AG10803 (cell line): ENCODE measurements at regions not wholly inside any gene's neighbourhood (a gene's known extent, or its start where the extent isn't known, plus 50 kb on each side); places are given as distances from the start of the nearest gene placed in this dataset.
A peak's percentile ranks its signal among the peaks of the same experiment; 100 is the strongest.

Experiments used
- DNase-seq: peaks from one replicate; pipeline ENCODE4 v3.0.0; 2010; ENCODE audit warnings: low read depth
- H3K4me3 ChIP-seq: 2 replicates; pipeline ENCODE4 v1.5.1; 2011; ENCODE audit warnings: mild to moderate bottlenecking, low read length, control low read depth
- CTCF ChIP-seq: conservative IDR thresholded peaks from 2 replicates; pipeline ENCODE4 v1.5.1; 2011; ENCODE audit warnings: mild to moderate bottlenecking, low read length, control low read depth, inconsistent platforms

GRCh38 chrX:149114001-149114400 is 391.1 kb downstream of the IDS start:
- no peak overlapping the region for H3K4me3 ChIP-seq
- TF ChIP-seq CTCF = no peak
- DNase-seq = no peak

GRCh38 chrX:149097786-149098185 is 407.3 kb downstream of the IDS start:
- no peak for TF ChIP-seq CTCF
- no peak overlapping the region for H3K4me3 ChIP-seq

GRCh38 chrX:149092179-149092578 is 412.9 kb downstream of the IDS start:
- no peak for DNase-seq
- no peak for TF ChIP-seq CTCF
- no peak overlapping the region for H3K4me3 ChIP-seq

More at GRCh38 chrX:149097786-149098185, 407.3 kb downstream of the IDS start:
- DNase-seq = no peak

- no peak overlapping the region for H3K4me3 ChIP-seq
- no peak for DNase-seq
- no peak for TF ChIP-seq CTCF
These were observed 425.2 kb downstream of the IDS start for GRCh38 chrX:149079805-149080406.

- no peak for TF ChIP-seq CTCF
- H3K4me3 ChIP-seq = no peak overlapping the region
- peak; percentile 70 for DNase-seq
These were observed 430.7 kb downstream of the IDS start for GRCh38 chrX:149074398-149074797.

- DNase-seq = no peak
- no peak for TF ChIP-seq CTCF
- H3K4me3 ChIP-seq = no peak overlapping the region
These were observed 431.6 kb downstream of the IDS start for GRCh38 chrX:149073479-149073878.

- DNase-seq = no peak
- TF ChIP-seq CTCF = no peak
- H3K4me3 ChIP-seq = no peak overlapping the region
These were observed 435.2 kb downstream of the IDS start for GRCh38 chrX:149069899-149070298.
